PC-3 (cell line): ENCODE measurements at regions not wholly inside any gene's neighbourhood (a gene's known extent, or its start where the extent isn't known, plus 50 kb on each side); places are given as distances from the start of the nearest gene placed in this dataset.

Experiments
- ATAC-seq: fragments of 200-7000 bp; cut with Tn5 transposase; 2 replicates; pipeline ENCODE4 v1.9.1; 2020; ENCODE audit warnings: mild to moderate bottlenecking, moderate library complexity
- BruUV-seq: library from RNA; stranded (reverse); fragments of 400-500 nt; replicated peaks from 2 replicates; lab custom pipeline; 2021; lab: Mats Ljungman, UMichigan
- CTCF ChIA-PET: fragments of 300-600 bp; sonication (Branson Sonifier 250); formaldehyde crosslinking; loops from one replicate; lab custom pipeline; 2022; ENCODE audit warnings: antibody characterized with exemption; lab: Charles Lee
- POLR2A ChIA-PET: fragments of 300-600 bp; sonication (Branson Sonifier 250); formaldehyde crosslinking; loops from one replicate; lab custom pipeline; 2022; ENCODE audit warnings: antibody characterized with exemption; ENCODE audit not compliant: unreplicated experiment; lab: Charles Lee
- DNase-seq: peaks from one replicate; pipeline ENCODE4 v3.0.0-alpha.2; 2015
- H2AFZ ChIP-seq: fragments of 300-600 bp; sonication (generic); 2 replicates; pipeline ENCODE4 v1.6.0; 2016; ENCODE audit warnings: antibody characterized with exemption, low read length
- H3F3A ChIP-seq: fragments of 300-600 bp; sonication (generic); one replicate; pipeline ENCODE4 v1.6.0; 2017; ENCODE audit warnings: antibody characterized with exemption, low read length, control low read depth, mild to moderate bottlenecking; ENCODE audit not compliant: unreplicated experiment
- H3K27ac ChIP-seq: fragments of 300-600 bp; sonication (generic); 2 replicates; pipeline ENCODE4 v1.5.1; 2016; ENCODE audit warnings: mild to moderate bottlenecking, low read length
- H3K27me3 ChIP-seq: fragments of 300-600 bp; sonication (generic); 2 replicates; pipeline ENCODE4 v1.6.1; 2016; ENCODE audit warnings: low read length, mixed read lengths
- H3K36me3 ChIP-seq: fragments of 300-600 bp; sonication (generic); 2 replicates; pipeline ENCODE4 v1.6.1; 2016; ENCODE audit warnings: low read depth, mixed run types, low read length, mixed read lengths
- H3K4me1 ChIP-seq: fragments of 300-600 bp; sonication (generic); 2 replicates; pipeline ENCODE4 v1.5.1; 2016; ENCODE audit warnings: low read length; ENCODE audit not compliant: insufficient read depth
- H3K4me2 ChIP-seq: fragments of 300-600 bp; sonication (generic); 2 replicates; pipeline ENCODE4 v1.6.0; 2016; ENCODE audit warnings: low read length
- H3K4me3 ChIP-seq: fragments of 300-600 bp; sonication (generic); 2 replicates; pipeline ENCODE4 v1.5.1; 2016; ENCODE audit warnings: mild to moderate bottlenecking, low read length, mixed read lengths
- H3K79me2 ChIP-seq: fragments of 300-600 bp; sonication (generic); 2 replicates; pipeline ENCODE4 v1.6.1; 2017; ENCODE audit warnings: low read length, mixed read lengths
- H3K9ac ChIP-seq: fragments of 300-600 bp; sonication (generic); 2 replicates; pipeline ENCODE4 v1.6.0; 2016; ENCODE audit warnings: mild to moderate bottlenecking, low read length
- H3K9me2 ChIP-seq: fragments of 300-600 bp; sonication (generic); replicated peaks from 2 replicates; pipeline ENCODE4 v1.6.1; 2016; ENCODE audit warnings: mixed run types, low read length, mixed read lengths
- H3K9me3 ChIP-seq: fragments of 300-600 bp; sonication (generic); 2 replicates; pipeline ENCODE4 v1.6.1; 2016; ENCODE audit warnings: low read length, mixed read lengths
- H4K20me1 ChIP-seq: fragments of 300-600 bp; sonication (generic); 2 replicates; pipeline ENCODE4 v1.6.1; 2016; ENCODE audit warnings: low read length, mixed read lengths
- EZH2 ChIP-seq: fragments of 300-600 bp; sonication (generic); IDR thresholded peaks from one replicate; pipeline ENCODE4 v1.6.1; 2017; ENCODE audit warnings: antibody characterized with exemption, mild to moderate bottlenecking, low read length; ENCODE audit not compliant: unreplicated experiment
- EZH2phosphoT487 ChIP-seq: fragments of 300-600 bp; sonication (generic); IDR thresholded peaks from 2 replicates; pipeline ENCODE4 v1.6.1; 2018; ENCODE audit warnings: mild to moderate bottlenecking, antibody characterized with exemption, low read length, borderline replicate concordance
- intact Hi-C: fragments of 100-400 bp; cut with micrococcal nuclease; formaldehyde crosslinking; loops from 2 replicates; pipeline ENCODE4 v1.9.0; 2023
- TF ChIP-seq, protein P1 (sequence below): fragments of 300-600 bp; sonication (generic); conservative IDR thresholded peaks from 2 replicates; pipeline ENCODE4 v1.5.1; 2017; ENCODE audit warnings: antibody characterized with exemption, low read depth, mild to moderate bottlenecking, low read length

DNA sequence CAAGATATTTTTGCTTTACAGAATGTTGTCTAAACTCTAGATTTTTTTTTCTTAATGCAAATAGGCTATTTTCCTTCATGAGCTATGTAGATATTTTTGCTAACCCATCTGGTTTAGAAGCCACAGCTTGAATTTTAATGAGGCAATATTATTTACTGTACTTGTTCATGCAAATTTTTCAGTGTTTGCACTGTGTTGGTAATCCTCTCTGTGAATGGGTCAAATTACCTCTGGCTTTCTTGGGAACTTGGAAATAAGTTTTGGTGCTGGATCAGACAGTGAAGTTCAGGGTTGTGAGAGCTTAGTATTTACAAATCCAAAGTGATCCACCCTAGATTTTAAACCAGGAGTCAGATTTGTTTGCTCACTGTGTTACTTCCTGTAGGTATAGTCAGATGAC lies 686.9 kb downstream of the NXPH1 start:
- no peak for TF ChIP-seq EZH2phosphoT487
- TF ChIP-seq, protein P1, sequence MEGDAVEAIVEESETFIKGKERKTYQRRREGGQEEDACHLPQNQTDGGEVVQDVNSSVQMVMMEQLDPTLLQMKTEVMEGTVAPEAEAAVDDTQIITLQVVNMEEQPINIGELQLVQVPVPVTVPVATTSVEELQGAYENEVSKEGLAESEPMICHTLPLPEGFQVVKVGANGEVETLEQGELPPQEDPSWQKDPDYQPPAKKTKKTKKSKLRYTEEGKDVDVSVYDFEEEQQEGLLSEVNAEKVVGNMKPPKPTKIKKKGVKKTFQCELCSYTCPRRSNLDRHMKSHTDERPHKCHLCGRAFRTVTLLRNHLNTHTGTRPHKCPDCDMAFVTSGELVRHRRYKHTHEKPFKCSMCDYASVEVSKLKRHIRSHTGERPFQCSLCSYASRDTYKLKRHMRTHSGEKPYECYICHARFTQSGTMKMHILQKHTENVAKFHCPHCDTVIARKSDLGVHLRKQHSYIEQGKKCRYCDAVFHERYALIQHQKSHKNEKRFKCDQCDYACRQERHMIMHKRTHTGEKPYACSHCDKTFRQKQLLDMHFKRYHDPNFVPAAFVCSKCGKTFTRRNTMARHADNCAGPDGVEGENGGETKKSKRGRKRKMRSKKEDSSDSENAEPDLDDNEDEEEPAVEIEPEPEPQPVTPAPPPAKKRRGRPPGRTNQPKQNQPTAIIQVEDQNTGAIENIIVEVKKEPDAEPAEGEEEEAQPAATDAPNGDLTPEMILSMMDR: no peak
- no peak for TF ChIP-seq EZH2
- ATAC-seq: no peak; the same call in 1 of the 2 replicates
- CTCF ChIA-PET: no interaction called here

DNA sequence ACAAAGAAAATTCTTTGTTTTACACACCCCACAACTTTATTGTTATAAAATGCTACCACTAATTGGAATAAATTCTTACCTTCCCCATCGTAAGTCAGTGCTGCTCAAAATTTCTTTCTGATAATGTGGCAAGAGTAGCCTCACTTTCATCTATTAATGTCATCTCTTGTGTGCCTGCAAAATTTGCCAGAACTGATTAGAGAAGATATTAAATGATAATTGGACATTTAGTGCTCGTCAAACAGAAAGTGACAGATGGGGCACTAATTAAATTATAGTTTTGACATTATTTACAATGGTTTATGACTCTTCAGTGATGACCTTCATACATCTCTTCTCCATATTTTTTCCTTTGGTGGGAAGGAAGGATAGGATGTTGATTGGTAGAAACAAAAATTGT lies 690.9 kb downstream of the NXPH1 start:
- DNase-seq (no peak), ATAC-seq (no peak)
- TF ChIP-seq EZH2 (no peak), EZH2phosphoT487 (no peak)
- TF ChIP-seq, protein P1: no peak
- Histone ChIP-seq H3K4me3 (no peak overlapping the region), H3K27ac (no peak overlapping the region), H4K20me1 (no peaks in the 10 kb centered on the region), H3K27me3 (no peaks in the 10 kb centered on the region), H2AFZ (no peak overlapping the region), H3K9ac (no peak overlapping the region), H3F3A (no peaks in the 10 kb centered on the region), H3K9me2 (no peaks in the 10 kb centered on the region), H3K4me1 (no peaks in the 10 kb centered on the region), H3K79me2 (no peaks in the 10 kb centered on the region), H3K9me3 (0 out of 2 replicates have a peak, but pooled peaks cover 5% of the 10 kb centered on the region), H3K4me2 (no peak overlapping the region), H3K36me3 (no peaks in the 10 kb centered on the region)
- CTCF ChIA-PET: no interaction called here
- BruUV-seq: no TSS peak
- intact Hi-C loops: no loop called here
- POLR2A ChIA-PET: no interaction called here

More for the DNA sequence above, 686.9 kb downstream of the NXPH1 start:
- Histone ChIP-seq H3F3A (no peaks in the 10 kb centered on the region), H3K9me2 (no peaks in the 10 kb centered on the region), H2AFZ (no peak overlapping the region), H3K9me3 (0 out of 2 replicates have a peak, but pooled peaks cover 8% of the 10 kb centered on the region), H3K4me3 (no peak overlapping the region), H3K4me1 (no peaks in the 10 kb centered on the region), H3K79me2 (no peaks in the 10 kb centered on the region), H4K20me1 (no peaks in the 10 kb centered on the region), H3K9ac (no peak overlapping the region), H3K27ac (no peak overlapping the region), H3K27me3 (no peaks in the 10 kb centered on the region), H3K36me3 (no peaks in the 10 kb centered on the region), H3K4me2 (no peak overlapping the region)
- POLR2A ChIA-PET: no interaction called here
- intact Hi-C loops: no loop called here
- DNase-seq: no peak
- no TSS peak for BruUV-seq

DNA sequence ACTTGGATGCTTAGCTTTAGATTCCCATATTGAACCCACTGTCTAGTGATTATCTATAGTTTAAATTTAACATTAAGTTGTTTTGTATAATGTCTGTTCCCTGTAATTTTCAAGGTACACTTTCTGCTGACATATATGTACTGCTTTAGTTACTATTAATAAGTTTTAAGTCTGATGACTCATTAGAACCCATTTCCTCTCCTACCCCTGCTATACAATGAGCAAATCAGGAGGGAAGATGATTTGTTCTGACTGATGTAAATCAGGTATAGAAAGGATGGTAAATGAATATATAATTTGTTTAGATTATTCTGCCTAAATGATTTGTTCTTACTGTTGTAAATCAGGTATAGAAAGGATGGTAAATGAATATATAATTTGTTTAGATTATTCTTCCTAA lies 691.8 kb downstream of the NXPH1 start:
- POLR2A ChIA-PET: no interaction called here
- no TSS peak for BruUV-seq
- ATAC-seq (peak; percentile 46; the same call in 1 of the 2 replicates), DNase-seq (no peak)
- Histone ChIP-seq H3K4me2 (no peak overlapping the region), H3F3A (no peaks in the 10 kb centered on the region), H3K36me3 (no peaks in the 10 kb centered on the region), H3K9me3 (0 out of 2 replicates have a peak, but pooled peaks cover 4% of the 10 kb centered on the region), H3K4me3 (no peak overlapping the region), H3K79me2 (no peaks in the 10 kb centered on the region), H3K4me1 (no peaks in the 10 kb centered on the region), H3K9me2 (no peaks in the 10 kb centered on the region), H4K20me1 (no peaks in the 10 kb centered on the region), H3K27me3 (no peaks in the 10 kb centered on the region), H3K9ac (no peak overlapping the region), H3K27ac (no peak overlapping the region), H2AFZ (no peak overlapping the region)
- TF ChIP-seq EZH2 (no peak), EZH2phosphoT487 (no peak)
- TF ChIP-seq, protein P1: no peak
- CTCF ChIA-PET: no interaction called here
- intact Hi-C loops: no loop called here
